Breast epithelium (tissue), 4 donors: ENCODE measurements at regions not wholly inside any gene's neighbourhood (a gene's known extent, or its start where the extent isn't known, plus 50 kb on each side); places are given as distances from the start of the nearest gene placed in this dataset.

Source experiments
- DNase-seq, 2 donors: peaks; one replicate each; pipeline ENCODE4 v3.0.0-alpha.2; 2019; ENCODE audit warnings: low spot score in 2 of 2
- H3K27ac ChIP-seq, 2 donors: fragments of 200-600 bp; sonication (generic) in 1 of 2; one replicate each; pipeline ENCODE4 v1.5.1; 2016 to 2019; ENCODE audit warnings: mild to moderate bottlenecking in 1 of 2
- H3K27me3 ChIP-seq, 2 donors: fragments of 200-600 bp; sonication (generic) in 1 of 2; one replicate each; pipeline versions ENCODE4 v1.5.1 to v1.6.0; 2017 to 2019; ENCODE audit warnings: control low read depth in 1 of 2, mild to moderate bottlenecking in 1 of 2
- H3K36me3 ChIP-seq: fragments of 200-600 bp; one replicate; pipeline ENCODE4 v1.5.1; 2019
- H3K4me1 ChIP-seq, 2 donors: fragments of 200-600 bp; sonication (generic); one replicate each; pipeline ENCODE4 v1.5.1; 2016 to 2019; ENCODE audit warnings: control low read depth in 1 of 2
- H3K4me3 ChIP-seq, 3 donors: fragments of 200-600 bp; sonication (generic); 1 replicate in 2 of 3; 2 replicates in 1 of 3; pipeline ENCODE4 v1.5.1; 2016 to 2019; ENCODE audit warnings: mild to moderate bottlenecking in 3 of 3, moderate library complexity in 2 of 3
- H3K9me3 ChIP-seq, 2 donors: fragments of 200-600 bp; sonication (generic) in 1 of 2; one replicate each; pipeline ENCODE4 v1.5.1; 2016 to 2019; ENCODE audit warnings: control low read depth in 1 of 2
- CTCF ChIP-seq, 3 donors: fragments of 450-650 bp; IDR thresholded peaks; one replicate each; pipeline ENCODE4 v1.5.1; 2016 to 2017; ENCODE audit warnings: antibody characterized with exemption in 3 of 3, mild to moderate bottlenecking in 3 of 3, moderate library complexity in 3 of 3
- POLR2A ChIP-seq: fragments of 450-650 bp; IDR thresholded peaks from one replicate; pipeline ENCODE4 v1.6.1; 2016; ENCODE audit warnings: antibody characterized with exemption, mild to moderate bottlenecking, moderate library complexity
- POLR2AphosphoS5 ChIP-seq, 3 donors: sonication (generic); formaldehyde crosslinking; IDR thresholded peaks; one replicate each; pipeline ENCODE4 v1.6.1; 2017; ENCODE audit warnings: antibody characterized with exemption in 3 of 3
- intact Hi-C: fragments of 100-400 bp; cut with DNase I; formaldehyde crosslinking; loops from one replicate; pipeline ENCODE4 v1.15.1; 2023; ENCODE audit warnings: low total_unique reads

DNA sequence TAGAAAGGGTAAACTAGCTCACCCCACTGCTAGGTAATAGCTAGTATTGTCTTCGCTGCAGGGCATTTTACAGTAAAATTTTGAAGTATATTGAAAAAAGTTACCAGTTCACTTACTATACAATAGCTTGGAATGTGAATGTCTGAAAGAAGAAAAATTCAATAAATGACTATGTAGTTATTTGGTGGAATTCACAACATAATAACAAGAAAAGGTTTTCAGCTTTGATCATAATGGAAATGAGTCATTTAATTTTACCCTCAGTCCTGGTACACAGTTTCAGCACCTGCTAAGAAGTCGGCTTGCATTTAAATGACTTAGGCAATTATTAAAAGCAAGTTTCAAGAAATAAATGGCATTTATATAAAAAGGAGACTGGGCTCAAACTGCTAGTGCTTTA is 90.4 kb downstream of the NUP35 start:
- Histone ChIP-seq H3K27ac (no peak overlapping the region), H3K9me3 (no peaks in the 10 kb centered on the region), H3K36me3 (no peaks in the 10 kb centered on the region), H3K4me3 (no peak overlapping the region), H3K27me3 (no peaks in the 10 kb centered on the region), H3K4me1 (no peaks in the 10 kb centered on the region)
- DNase-seq: no peak
- intact Hi-C loops: no loop called here
- TF ChIP-seq POLR2AphosphoS5 (IDR thresholded peaks at IDR 0.05) (no peak), POLR2A (no peak), CTCF (IDR thresholded peaks at IDR 0.05) (no peak)

- H3K9me3 ChIP-seq: no peaks in the 10 kb centered on the region
- no peaks in the 10 kb centered on the region for H3K4me1 ChIP-seq
- no peak overlapping the region for H3K4me3 ChIP-seq
- TF ChIP-seq CTCF (IDR thresholded peaks at IDR 0.05): no peak
- no peak for TF ChIP-seq POLR2A
- TF ChIP-seq POLR2AphosphoS5 (IDR thresholded peaks at IDR 0.05): no peak
- no peaks in the 10 kb centered on the region for H3K36me3 ChIP-seq
- intact Hi-C loops: no loop called here
- H3K27ac ChIP-seq: no peak overlapping the region
- no peaks in the 10 kb centered on the region for H3K27me3 ChIP-seq
- no peak for DNase-seq
Observed at GRCh38 chr2:183215917-183216316, 91.7 kb downstream of the NUP35 start.

DNA sequence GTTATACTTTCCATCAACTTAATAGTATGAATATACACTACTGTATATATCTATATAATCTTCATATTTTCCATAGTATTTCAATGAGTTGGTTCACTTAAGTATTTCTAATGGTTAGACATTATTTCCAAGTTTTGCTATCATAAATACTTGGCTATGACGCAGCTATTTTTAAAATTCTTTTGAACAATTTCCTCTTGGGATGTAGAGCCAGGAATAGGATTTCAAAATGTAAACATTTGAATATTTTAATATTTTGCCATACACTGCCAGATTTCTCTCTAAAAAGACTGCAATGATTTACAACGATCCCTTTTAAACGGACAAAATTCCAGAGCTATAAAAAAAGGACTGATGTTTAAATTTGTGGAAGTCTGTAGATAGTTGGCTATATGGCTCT is 95.6 kb downstream of the NUP35 start:
- TF ChIP-seq CTCF (IDR thresholded peaks at IDR 0.05) (no peak), POLR2A (no peak), POLR2AphosphoS5 (IDR thresholded peaks at IDR 0.05) (no peak)
- Histone ChIP-seq H3K36me3 (no peaks in the 10 kb centered on the region), H3K27me3 (no peaks in the 10 kb centered on the region), H3K9me3 (no peaks in the 10 kb centered on the region), H3K27ac (no peak overlapping the region), H3K4me3 (no peak overlapping the region), H3K4me1 (no peaks in the 10 kb centered on the region)
- intact Hi-C loops: no loop called here
- no peak for DNase-seq

DNA sequence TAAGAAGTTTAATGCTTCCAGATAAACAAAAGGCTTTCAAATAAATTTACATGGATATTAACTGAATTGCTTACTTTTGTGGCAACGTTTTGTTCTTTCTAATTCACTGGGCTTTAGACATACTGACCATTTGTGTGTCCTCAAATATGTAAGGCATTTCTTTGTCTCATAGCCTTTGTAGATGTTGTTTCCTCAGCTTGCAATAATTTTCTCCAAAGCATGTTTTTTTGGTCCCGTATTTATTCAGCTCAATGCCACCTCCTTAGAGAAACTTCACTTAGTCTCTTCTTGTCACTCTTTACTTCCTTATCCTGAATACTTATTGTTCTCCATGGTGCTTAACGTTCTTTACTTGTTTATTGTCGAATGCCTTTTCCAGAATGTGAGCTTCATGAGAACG is 98.5 kb downstream of the NUP35 start:
- no peaks in the 10 kb centered on the region for H3K27me3 ChIP-seq
- no peaks in the 10 kb centered on the region for H3K36me3 ChIP-seq
- no peaks in the 10 kb centered on the region for H3K4me1 ChIP-seq
- no peak overlapping the region for H3K4me3 ChIP-seq
- H3K9me3 ChIP-seq: no peaks in the 10 kb centered on the region
- H3K27ac ChIP-seq: no peak overlapping the region
- no peak for DNase-seq
- TF ChIP-seq POLR2A: no peak
- TF ChIP-seq POLR2AphosphoS5 (IDR thresholded peaks at IDR 0.05): no peak
- no peak for TF ChIP-seq CTCF (IDR thresholded peaks at IDR 0.05)
- intact Hi-C loops: no loop called here

- intact Hi-C loops: no loop called here
- Histone ChIP-seq H3K36me3 (no peaks in the 10 kb centered on the region), H3K9me3 (no peaks in the 10 kb centered on the region), H3K4me3 (no peak overlapping the region), H3K4me1 (no peaks in the 10 kb centered on the region), H3K27me3 (no peaks in the 10 kb centered on the region), H3K27ac (no peak overlapping the region)
- DNase-seq: no peak
- TF ChIP-seq POLR2A: no peak
- no peak for TF ChIP-seq CTCF (IDR thresholded peaks at IDR 0.05)
- TF ChIP-seq POLR2AphosphoS5 (IDR thresholded peaks at IDR 0.05): no peak
Observed at GRCh38 chr2:183224948-183225347, 100.7 kb downstream of the NUP35 start.
